H9 (cell line): ENCODE measurements at regions not wholly inside any gene's neighbourhood (a gene's known extent, or its start where the extent isn't known, plus 50 kb on each side); places are given as distances from the start of the nearest gene placed in this dataset.

ENCODE experiments used
- DNase-seq: peaks from one replicate; pipeline ENCODE4 v3.0.0-alpha.2; 2017
- H2AFZ ChIP-seq: one replicate; pipeline ENCODE4 v1.6.1; 2013; ENCODE audit warnings: mild to moderate bottlenecking, low read length, control low read depth, moderate library complexity
- H2AK5ac ChIP-seq: 2 replicates; pipeline ENCODE4 v1.6.1; 2013; ENCODE audit warnings: low read length, control low read depth, mixed read lengths; ENCODE audit not compliant: insufficient read length
- H2BK120ac ChIP-seq: one replicate; pipeline ENCODE4 v1.6.1; 2013; ENCODE audit warnings: low read depth, mild to moderate bottlenecking, low read length, control low read depth, inconsistent platforms; ENCODE audit not compliant: poor library complexity, severe bottlenecking
- H2BK12ac ChIP-seq: 2 replicates; pipeline ENCODE4 v1.6.1; 2013; ENCODE audit warnings: low read length, control low read depth, mixed read lengths, low read depth; ENCODE audit not compliant: insufficient read length
- H2BK15ac ChIP-seq: 2 replicates; pipeline ENCODE4 v1.6.1; 2013; ENCODE audit warnings: low read depth, low read length, control low read depth
- H2BK20ac ChIP-seq: one replicate; pipeline ENCODE4 v1.6.1; 2013; ENCODE audit warnings: low read depth, mild to moderate bottlenecking, low read length, control low read depth, inconsistent platforms; ENCODE audit not compliant: poor library complexity, severe bottlenecking
- H2BK5ac ChIP-seq: 2 replicates; pipeline ENCODE4 v1.6.1; 2013; ENCODE audit warnings: low read length, control low read depth, mixed read lengths; ENCODE audit not compliant: insufficient read length
- H3K14ac ChIP-seq: 2 replicates; pipeline ENCODE4 v1.6.1; 2013; ENCODE audit warnings: low read length, control low read depth; ENCODE audit not compliant: insufficient read depth
- H3K18ac ChIP-seq: 2 replicates; pipeline ENCODE4 v1.6.1; 2013; ENCODE audit warnings: low read depth, mild to moderate bottlenecking, mixed read lengths, low read length, control low read depth; ENCODE audit not compliant: insufficient read length
- H3K23ac ChIP-seq: 2 replicates; pipeline ENCODE4 v1.6.1; 2013; ENCODE audit warnings: low read length, control low read depth, mixed read lengths, low read depth; ENCODE audit not compliant: insufficient read length
- H3K23me2 ChIP-seq: 2 replicates; pipeline ENCODE4 v1.6.1; 2013; ENCODE audit warnings: low read depth, mild to moderate bottlenecking, mixed read lengths, low read length, control low read depth; ENCODE audit not compliant: insufficient read length, poor library complexity, severe bottlenecking
- H3K27ac ChIP-seq: 2 replicates; pipeline ENCODE4 v1.5.1; 2013; ENCODE audit warnings: low read length, control low read depth, mixed read lengths, low read depth; ENCODE audit not compliant: insufficient read length
- H3K27me3 ChIP-seq: 2 replicates; pipeline ENCODE4 v1.6.1; 2013; ENCODE audit warnings: low read length, control low read depth, inconsistent platforms; ENCODE audit not compliant: insufficient read depth
- H3K4ac ChIP-seq: 2 replicates; pipeline ENCODE4 v1.6.1; 2013; ENCODE audit warnings: low read depth, mild to moderate bottlenecking, control low read depth, inconsistent platforms, low read length, moderate library complexity
- H3K4me1 ChIP-seq: 2 replicates; pipeline ENCODE4 v1.6.1; 2013; ENCODE audit warnings: low read length, control low read depth, inconsistent platforms; ENCODE audit not compliant: insufficient read depth
- H3K4me2 ChIP-seq: 2 replicates; pipeline ENCODE4 v1.6.1; 2013; ENCODE audit warnings: low read length, control low read depth, mixed read lengths; ENCODE audit not compliant: insufficient read length, insufficient read depth
- H3K56ac ChIP-seq: 2 replicates; pipeline ENCODE4 v1.6.1; 2013; ENCODE audit warnings: low read depth, mild to moderate bottlenecking, mixed read lengths, low read length, control low read depth; ENCODE audit not compliant: insufficient read length
- H3K79me1 ChIP-seq: 2 replicates; pipeline ENCODE4 v1.6.1; 2013; ENCODE audit warnings: low read depth, mild to moderate bottlenecking, moderate library complexity, low read length, control low read depth, inconsistent platforms; ENCODE audit not compliant: insufficient read depth, poor library complexity, severe bottlenecking
- H3K79me2 ChIP-seq: 2 replicates; pipeline ENCODE4 v1.6.1; 2013; ENCODE audit warnings: low read length, control low read depth, inconsistent platforms; ENCODE audit not compliant: insufficient read depth
- H3K9ac ChIP-seq: 2 replicates; pipeline ENCODE4 v1.6.1; 2013; ENCODE audit warnings: low read length, control low read depth, mixed read lengths; ENCODE audit not compliant: insufficient read length; ENCODE audit errors: extremely low read depth
- H3K9me3 ChIP-seq: one replicate; pipeline ENCODE4 v1.6.1; 2013; ENCODE audit warnings: low read depth, low read length, inconsistent platforms; ENCODE audit not compliant: control insufficient read depth
- H3T11ph ChIP-seq: one replicate; pipeline ENCODE4 v1.6.1; 2013; ENCODE audit warnings: mild to moderate bottlenecking, low read length, control low read depth, inconsistent platforms
- H4K20me1 ChIP-seq: one replicate; pipeline ENCODE4 v1.6.1; 2013; ENCODE audit not compliant: control insufficient read depth, insufficient read length, insufficient read depth
- H4K5ac ChIP-seq: 2 replicates; pipeline ENCODE4 v1.6.1; 2013; ENCODE audit warnings: low read depth, mild to moderate bottlenecking, mixed read lengths, low read length, control low read depth; ENCODE audit not compliant: insufficient read length
- H4K8ac ChIP-seq: replicated peaks from 2 replicates; pipeline ENCODE4 v1.6.1; 2013; ENCODE audit warnings: low read length, control low read depth, mixed read lengths, low read depth; ENCODE audit not compliant: insufficient read length
- H4K91ac ChIP-seq: 2 replicates; pipeline ENCODE4 v1.6.1; 2013; ENCODE audit warnings: low read depth, mild to moderate bottlenecking, moderate library complexity, mixed read lengths, low read length, control low read depth; ENCODE audit not compliant: insufficient read length
- H3K27ac Mint-ChIP-seq, 3 experiments: 2 replicates in 2 of 3; 3 replicates in 1 of 3; pipeline ENCODE4 v1.8.0; 2020 to 2021; ENCODE audit warnings: mixed read lengths in 3 of 3, mild to moderate bottlenecking in 1 of 3, moderate library complexity in 1 of 3
- H3K27me3 Mint-ChIP-seq: 2 replicates; pipeline ENCODE4 v1.8.0; 2021; ENCODE audit warnings: low read depth, mild to moderate bottlenecking, moderate library complexity, mixed read lengths
- H3K36me3 Mint-ChIP-seq, 3 experiments: 2 replicates in 2 of 3; 3 replicates in 1 of 3; pipeline ENCODE4 v1.8.0; 2020 to 2021; ENCODE audit warnings: low read depth in 3 of 3, mixed read lengths in 3 of 3; ENCODE audit not compliant: insufficient read depth in 1 of 3
- H3K4me1 Mint-ChIP-seq, 2 experiments: 2 replicates each; pipeline ENCODE4 v1.8.0; 2020; ENCODE audit warnings: mixed read lengths in 2 of 2
- H3K4me3 Mint-ChIP-seq, 2 experiments: 2 replicates in 1 of 2; 3 replicates in 1 of 2; pipeline ENCODE4 v1.8.0; 2020 to 2021; ENCODE audit warnings: mild to moderate bottlenecking in 2 of 2, mixed read lengths in 2 of 2, moderate library complexity in 1 of 2
- H3K9me3 Mint-ChIP-seq, 2 experiments: 2 replicates in 1 of 2; 3 replicates in 1 of 2; pipeline ENCODE4 v1.8.0; 2020; ENCODE audit warnings: mild to moderate bottlenecking in 2 of 2, mixed read lengths in 2 of 2, moderate library complexity in 1 of 2
- CTCF ChIP-seq: fragments of 200-600 bp; sonication (generic); conservative IDR thresholded peaks from 3 replicates; pipeline ENCODE4 v1.8.0; 2021; ENCODE audit warnings: antibody characterized with exemption, mild to moderate bottlenecking
- WGBS: extraction: QIAGEN DNeasy Blood & Tissue Kit; methylation state at CpG from one replicate; pipeline ENCODE4 v1.1.7; 2013; ENCODE audit warnings: missing lambda C conversion rate, low lambda C conversion rate, mixed read lengths; ENCODE audit not compliant: insufficient read length; ENCODE audit errors: extremely low coverage; 5-methylcytosine and 5-hydroxymethylcytosine counted together

DNA sequence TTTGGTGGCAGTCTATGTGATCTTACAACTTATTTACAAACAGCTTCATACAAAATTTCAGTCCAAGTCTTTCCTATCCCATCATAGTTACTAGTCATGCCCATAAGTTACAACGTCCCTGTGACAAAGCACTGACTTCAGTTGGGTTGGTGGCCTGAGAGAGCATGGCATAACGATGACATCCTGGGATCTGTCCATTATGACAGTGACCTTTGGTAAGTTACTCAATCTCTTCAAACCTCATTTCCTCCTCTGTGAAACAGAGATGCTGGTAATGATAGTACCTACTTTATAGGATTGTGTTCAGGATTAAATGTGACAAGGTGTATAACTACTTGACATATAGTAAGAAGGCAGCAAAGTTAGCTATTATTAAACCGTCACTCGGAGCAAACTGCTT lies 55.4 kb upstream of the ATP5MC3 start:
- no peak overlapping the region for H2BK12ac ChIP-seq
- H4K8ac ChIP-seq, result no peak overlapping the region
- peaks cover 25 to 35% of the 10 kb centered on the region in 2 experiments for H3K9me3 Mint-ChIP-seq
- no peaks in the 10 kb centered on the region for H3K79me2 ChIP-seq
- no peak overlapping the region for H3K23ac ChIP-seq
- H2AFZ ChIP-seq, result no peak overlapping the region
- no peaks in the 10 kb centered on the region for H3K4me1 Mint-ChIP-seq
- no peak overlapping the region for H3K14ac ChIP-seq
- H2BK15ac ChIP-seq, result no peak overlapping the region
- H3K27ac Mint-ChIP-seq, result no peak overlapping the region
- H3K36me3 Mint-ChIP-seq, result peaks cover 9 to 19% (median 12%) of the 10 kb centered on the region in 3 experiments
- no peak overlapping the region for H3K4me3 Mint-ChIP-seq
- no peak overlapping the region for H3K56ac ChIP-seq
- H3K18ac ChIP-seq, result no peak overlapping the region
- no peak overlapping the region for H2BK5ac ChIP-seq
- no peak overlapping the region for H3T11ph ChIP-seq
- DNase-seq, result no peak
- H3K9ac ChIP-seq, result no peak overlapping the region
- no peak for TF ChIP-seq CTCF
- H3K27ac ChIP-seq, result no peak overlapping the region
- no peak overlapping the region for H4K5ac ChIP-seq
- H3K23me2 ChIP-seq, result no peaks in the 10 kb centered on the region
- no CpG with 5 or more reads among the region's 4 CpGs for WGBS
- H3K79me1 ChIP-seq, result no peaks in the 10 kb centered on the region
- no peak overlapping the region for H4K91ac ChIP-seq
- H3K27me3 Mint-ChIP-seq, result no peaks in the 10 kb centered on the region; the same call in 1 of the 2 replicates
- H3K4me1 ChIP-seq, result no peaks in the 10 kb centered on the region
- no peak overlapping the region for H2BK20ac ChIP-seq
- H3K4ac ChIP-seq, result no peak overlapping the region
- H3K9me3 ChIP-seq, result no peaks in the 10 kb centered on the region
- H3K27me3 ChIP-seq, result no peaks in the 10 kb centered on the region
- no peak overlapping the region for H3K4me2 ChIP-seq
- no peak overlapping the region for H2AK5ac ChIP-seq
- H4K20me1 ChIP-seq, result no peaks in the 10 kb centered on the region
- H2BK120ac ChIP-seq, result no peak overlapping the region
